ENCODE measurements at regions not wholly inside any gene's neighbourhood (a gene's known extent, or its start where the extent isn't known, plus 50 kb on each side); places are given as distances from the start of the nearest gene placed in this dataset.

DNA sequence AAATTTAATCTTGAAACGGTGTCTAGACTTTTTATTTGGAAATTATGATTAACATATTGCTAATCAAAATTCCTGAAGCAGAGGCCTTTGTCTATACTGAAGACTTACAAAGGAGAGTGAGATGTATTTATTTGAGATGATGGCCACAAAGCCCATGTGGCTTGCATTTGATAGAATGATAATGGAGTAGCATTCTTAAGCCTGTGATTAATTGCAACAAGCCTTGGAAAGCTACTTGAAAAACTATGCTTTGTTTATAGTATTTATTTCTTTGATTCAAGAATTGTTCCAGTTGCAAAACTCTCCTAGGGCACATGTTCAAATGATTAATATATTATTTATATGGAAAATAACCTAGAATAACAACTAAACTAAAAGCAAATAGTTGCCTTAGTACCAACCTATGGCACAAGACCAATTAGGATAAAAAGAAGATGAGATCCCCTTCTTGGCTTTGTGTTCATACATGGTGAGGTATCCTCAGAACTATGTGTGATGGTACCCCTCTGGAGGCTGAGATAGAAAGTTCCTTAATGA is 244.1 kb upstream of the TBL1XR1 start:
- TF ChIP-seq, protein P1, sequence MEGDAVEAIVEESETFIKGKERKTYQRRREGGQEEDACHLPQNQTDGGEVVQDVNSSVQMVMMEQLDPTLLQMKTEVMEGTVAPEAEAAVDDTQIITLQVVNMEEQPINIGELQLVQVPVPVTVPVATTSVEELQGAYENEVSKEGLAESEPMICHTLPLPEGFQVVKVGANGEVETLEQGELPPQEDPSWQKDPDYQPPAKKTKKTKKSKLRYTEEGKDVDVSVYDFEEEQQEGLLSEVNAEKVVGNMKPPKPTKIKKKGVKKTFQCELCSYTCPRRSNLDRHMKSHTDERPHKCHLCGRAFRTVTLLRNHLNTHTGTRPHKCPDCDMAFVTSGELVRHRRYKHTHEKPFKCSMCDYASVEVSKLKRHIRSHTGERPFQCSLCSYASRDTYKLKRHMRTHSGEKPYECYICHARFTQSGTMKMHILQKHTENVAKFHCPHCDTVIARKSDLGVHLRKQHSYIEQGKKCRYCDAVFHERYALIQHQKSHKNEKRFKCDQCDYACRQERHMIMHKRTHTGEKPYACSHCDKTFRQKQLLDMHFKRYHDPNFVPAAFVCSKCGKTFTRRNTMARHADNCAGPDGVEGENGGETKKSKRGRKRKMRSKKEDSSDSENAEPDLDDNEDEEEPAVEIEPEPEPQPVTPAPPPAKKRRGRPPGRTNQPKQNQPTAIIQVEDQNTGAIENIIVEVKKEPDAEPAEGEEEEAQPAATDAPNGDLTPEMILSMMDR (conservative IDR thresholded peaks at IDR 0.05; ENCODE audit: low read depth, low read length): no peak
- no peak for TF ChIP-seq EZH2 (IDR thresholded peaks at IDR 0.05; ENCODE audit: low read length, unreplicated experiment)

Data from PC-3 (cell line).